CD14-positive monocyte (primary cell): ENCODE measurements at regions not wholly inside any gene's neighbourhood (a gene's known extent, or its start where the extent isn't known, plus 50 kb on each side); places are given as distances from the start of the nearest gene placed in this dataset.

Source experiments
- DNase-seq, 3 donors: peaks; one replicate each; pipeline ENCODE4 v3.0.0-alpha.2; 2011 to 2022
- H2AFZ ChIP-seq: 2 replicates; pipeline ENCODE4 v1.6.0; 2012; ENCODE audit warnings: mild to moderate bottlenecking, low read depth, low read length, inconsistent platforms; ENCODE audit not compliant: insufficient read depth, poor library complexity, severe bottlenecking
- H3K27ac ChIP-seq, 2 donors: 1 replicate in 1 of 2; 2 replicates in 1 of 2; pipeline ENCODE4 v1.5.1; 2012 to 2013; ENCODE audit warnings: low read length in 2 of 2, control low read depth in 1 of 2, inconsistent platforms in 1 of 2, low read depth in 1 of 2, mild to moderate bottlenecking in 1 of 2
- H3K27me3 ChIP-seq, 2 donors: one replicate each; pipeline versions ENCODE4 v1.6.0 to v1.6.1; 2011 to 2013; ENCODE audit warnings: low read length in 2 of 2; ENCODE audit not compliant: control insufficient read depth in 2 of 2, insufficient read depth in 2 of 2
- H3K36me3 ChIP-seq, 2 donors: replicated peaks in 1 of 2; 1 replicate in 1 of 2; 2 replicates in 1 of 2; pipeline versions ENCODE4 v1.5.1 to v1.6.1; 2012 to 2013; ENCODE audit warnings: low read length in 2 of 2, control low read depth in 1 of 2, inconsistent platforms in 1 of 2, mild to moderate bottlenecking in 1 of 2; ENCODE audit not compliant: insufficient read depth in 2 of 2, control insufficient read depth in 1 of 2
- H3K4me1 ChIP-seq, 2 donors: 1 replicate in 1 of 2; 2 replicates in 1 of 2; pipeline versions ENCODE4 v1.5.1 to v1.6.1; 2012 to 2013; ENCODE audit warnings: low read length in 2 of 2, control low read depth in 1 of 2, inconsistent platforms in 1 of 2, mild to moderate bottlenecking in 1 of 2, moderate library complexity in 1 of 2; ENCODE audit not compliant: insufficient read depth in 2 of 2, control insufficient read depth in 1 of 2
- H3K4me2 ChIP-seq: replicated peaks from 2 replicates; pipeline ENCODE3; 2012; ENCODE audit warnings: low read length, moderate library complexity, mild to moderate bottlenecking; ENCODE audit not compliant: poor library complexity, severe bottlenecking; ENCODE audit errors: extremely low read depth
- H3K4me3 ChIP-seq, 3 experiments: fragments of 200-600 bp in 1 of 3; sonication (generic) in 1 of 3; replicated peaks in 1 of 3; 1 replicate in 2 of 3; 2 replicates in 1 of 3; pipeline ENCODE4 v1.5.1; 2011 to 2013; ENCODE audit warnings: low read length in 3 of 3, mild to moderate bottlenecking in 3 of 3, control low read depth in 2 of 3, low read depth in 2 of 3, inconsistent platforms in 1 of 3, moderate library complexity in 1 of 3
- H3K79me2 ChIP-seq: 2 replicates; pipeline ENCODE4 v1.6.0; 2012; ENCODE audit warnings: mild to moderate bottlenecking, control low read depth, inconsistent platforms, low read length, moderate library complexity; ENCODE audit not compliant: insufficient read depth
- H3K9ac ChIP-seq: 2 replicates; pipeline ENCODE4 v1.6.0; 2017; ENCODE audit warnings: low read length, mild to moderate bottlenecking; ENCODE audit not compliant: insufficient read depth, poor library complexity, severe bottlenecking
- H3K9me3 ChIP-seq, 2 donors: replicated peaks in 1 of 2; 1 replicate in 1 of 2; 2 replicates in 1 of 2; pipeline versions ENCODE4 v1.5.1 to v1.6.1; 2012 to 2013; ENCODE audit warnings: low read length in 2 of 2, control low read depth in 1 of 2; ENCODE audit not compliant: control insufficient read depth in 1 of 2, insufficient read depth in 1 of 2
- H4K20me1 ChIP-seq: 2 replicates; pipeline ENCODE4 v1.6.0; 2012; ENCODE audit warnings: mild to moderate bottlenecking, low read length, control low read depth, moderate library complexity; ENCODE audit not compliant: insufficient read depth
- H3K27ac Mint-ChIP-seq, 7 donors: one replicate each; pipeline ENCODE4 v1.8.0; 2020; ENCODE audit warnings: mild to moderate bottlenecking in 7 of 7, mixed read lengths in 7 of 7, moderate library complexity in 6 of 7, inconsistent platforms in 2 of 7
- H3K27me3 Mint-ChIP-seq, 3 donors: one replicate each; pipeline ENCODE4 v1.8.0; 2021 to 2022; ENCODE audit warnings: low read depth in 3 of 3, mild to moderate bottlenecking in 3 of 3, mixed read lengths in 3 of 3, moderate library complexity in 3 of 3, inconsistent platforms in 1 of 3
- H3K36me3 Mint-ChIP-seq, 2 donors: one replicate each; pipeline ENCODE4 v1.8.0; 2020; ENCODE audit warnings: mixed read lengths in 2 of 2, inconsistent platforms in 1 of 2, mild to moderate bottlenecking in 1 of 2
- H3K4me1 Mint-ChIP-seq: one replicate; pipeline ENCODE4 v1.8.0; 2020; ENCODE audit warnings: mild to moderate bottlenecking, mixed read lengths
- H3K4me3 Mint-ChIP-seq, 2 donors: one replicate each; pipeline ENCODE4 v1.8.0; 2020; ENCODE audit warnings: mild to moderate bottlenecking in 2 of 2, mixed read lengths in 2 of 2, moderate library complexity in 1 of 2
- H3K9me3 Mint-ChIP-seq, 7 donors: one replicate each; pipeline ENCODE4 v1.8.0; 2020 to 2022; ENCODE audit warnings: mixed read lengths in 7 of 7, mild to moderate bottlenecking in 6 of 7, moderate library complexity in 6 of 7, inconsistent platforms in 2 of 7
- CTCF ChIP-seq: fragments of 200-600 bp; IDR thresholded peaks from one replicate; pipeline ENCODE4 v1.8.0; 2022; ENCODE audit warnings: antibody characterized with exemption, mild to moderate bottlenecking
- WGBS: methylation state at CpG from one replicate; pipeline ENCODE4 v1.1.5; 2013; ENCODE audit warnings: missing lambda C conversion rate; ENCODE audit not compliant: insufficient coverage; 5-methylcytosine and 5-hydroxymethylcytosine counted together
- intact Hi-C, 2 donors: fragments of 100-400 bp; cut with micrococcal nuclease; formaldehyde crosslinking; loops; one replicate each; pipeline versions ENCODE4 v1.15.0 to v1.15.1; 2023

GRCh38 chr7:55265836-55266642, 99.1 kb upstream of the LANCL2 start:
- Histone ChIP-seq H3K4me1 (no peaks in the 10 kb centered on the region), H3K27me3 (no peaks in the 10 kb centered on the region), H2AFZ (no peak overlapping the region), H3K9ac (no peak overlapping the region), H4K20me1 (no peaks in the 10 kb centered on the region), H3K79me2 (no peaks in the 10 kb centered on the region), H3K4me3 (no peak overlapping the region), H3K36me3 (no peaks in the 10 kb centered on the region), H3K27ac (no peak overlapping the region), H3K9me3 (no peaks in the 10 kb centered on the region), H3K4me2 (no peak overlapping the region)
- Mint-ChIP-seq H3K27ac (no peak overlapping the region), H3K9me3 (peaks cover 0 to 2% (median 0%) of the 10 kb centered on the region in 7 donors), H3K36me3 (no peaks in the 10 kb centered on the region), H3K4me1 (no peaks in the 10 kb centered on the region), H3K27me3 (peaks cover 3 to 11% (median 8%) of the 10 kb centered on the region in 3 donors), H3K4me3 (no peak overlapping the region)
- WGBS, result 88% methylated on average over 3 of the region's 8 CpGs
- intact Hi-C loops, result no loop called here
- no peak for TF ChIP-seq CTCF
- DNase-seq, result no peak

DNA sequence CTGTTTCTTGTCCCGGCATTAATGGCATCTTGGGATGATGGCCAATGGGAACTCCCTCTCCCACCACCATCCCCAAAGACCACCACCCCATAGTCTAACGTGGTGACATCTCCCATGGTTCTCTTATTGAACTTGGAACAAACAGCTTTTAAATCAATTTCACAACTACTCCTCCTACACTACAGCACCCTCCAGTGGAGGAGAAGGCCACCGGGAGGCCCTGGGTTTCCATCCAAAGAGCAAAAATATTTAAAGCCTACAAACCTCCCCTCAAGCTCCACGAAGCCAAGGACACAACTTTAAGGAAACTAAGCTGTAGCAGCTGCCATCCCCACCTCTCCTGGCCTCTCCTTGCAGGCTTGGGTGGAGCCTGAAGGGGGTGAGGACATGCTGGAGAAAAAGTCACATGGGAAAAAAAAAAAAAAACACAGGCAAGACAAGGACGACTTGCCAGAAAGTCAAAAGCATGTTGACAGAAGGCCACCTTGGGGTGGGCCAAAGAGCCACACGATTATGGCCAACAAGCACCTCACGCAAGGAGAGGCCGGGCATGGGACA, 94.0 kb upstream of the LANCL2 start:
- no peaks in the 10 kb centered on the region for H3K4me1 Mint-ChIP-seq
- H3K9ac ChIP-seq, result no peak overlapping the region
- no peaks in the 10 kb centered on the region for H3K36me3 Mint-ChIP-seq
- no peaks in the 10 kb centered on the region for H4K20me1 ChIP-seq
- H3K9me3 Mint-ChIP-seq, result no peaks in the 10 kb centered on the region
- no peak overlapping the region for H3K4me2 ChIP-seq
- H3K27me3 ChIP-seq, result no peaks in the 10 kb centered on the region
- WGBS, result 95% methylated on average over 5 of the region's 8 CpGs
- no peak overlapping the region for H2AFZ ChIP-seq
- no peaks in the 10 kb centered on the region for H3K36me3 ChIP-seq
- H3K27ac Mint-ChIP-seq, result no peak overlapping the region
- no peak overlapping the region for H3K27ac ChIP-seq
- TF ChIP-seq CTCF, result no peak
- no peaks in the 10 kb centered on the region for H3K9me3 ChIP-seq
- H3K4me3 Mint-ChIP-seq, result no peak overlapping the region
- peaks cover 2 to 9% (median 4%) of the 10 kb centered on the region in 3 donors for H3K27me3 Mint-ChIP-seq
- H3K4me1 ChIP-seq, result no peaks in the 10 kb centered on the region
- no peaks in the 10 kb centered on the region for H3K79me2 ChIP-seq
- no peak for DNase-seq
- no peak overlapping the region for H3K4me3 ChIP-seq
- intact Hi-C loops, result no loop called here
